Effector memory CD4-positive, alpha-beta T cell (primary cell): ENCODE measurements at regions not wholly inside any gene's neighbourhood (a gene's known extent, or its start where the extent isn't known, plus 50 kb on each side); places are given as distances from the start of the nearest gene placed in this dataset.

Source experiments
- DNase-seq, 3 donors: peaks; one replicate each; pipeline ENCODE4 v3.0.0-alpha.2; 2020
- H3K27ac ChIP-seq: 2 replicates; pipeline ENCODE4 v1.7.0; 2013; ENCODE audit warnings: mild to moderate bottlenecking, low read length, moderate library complexity; ENCODE audit not compliant: insufficient read depth, poor library complexity, severe bottlenecking
- H3K27me3 ChIP-seq: replicated peaks from 2 replicates; pipeline ENCODE4 v1.7.0; 2013; ENCODE audit warnings: mild to moderate bottlenecking, low read length; ENCODE audit not compliant: insufficient read depth, control insufficient read depth, poor library complexity, severe bottlenecking
- H3K36me3 ChIP-seq: 2 replicates; pipeline ENCODE4 v1.7.0; 2013; ENCODE audit warnings: mild to moderate bottlenecking, low read length, moderate library complexity; ENCODE audit not compliant: control insufficient read depth, insufficient read depth
- H3K4me1 ChIP-seq: 2 replicates; pipeline ENCODE4 v1.7.0; 2013; ENCODE audit warnings: low read length, mild to moderate bottlenecking; ENCODE audit not compliant: control insufficient read depth, insufficient read depth, poor library complexity, severe bottlenecking
- H3K4me3 ChIP-seq: 2 replicates; pipeline ENCODE4 v1.7.0; 2013; ENCODE audit warnings: low read length, low read depth, mild to moderate bottlenecking; ENCODE audit not compliant: insufficient read depth, poor library complexity, severe bottlenecking
- H3K9me3 ChIP-seq: 2 replicates; pipeline ENCODE4 v1.7.0; 2013; ENCODE audit warnings: mild to moderate bottlenecking, low read length, moderate library complexity; ENCODE audit not compliant: control insufficient read depth

GRCh38 chr4:152221816-152222516 is 313.9 kb downstream of the FBXW7 start:
- H3K27ac ChIP-seq = no peak overlapping the region
- H3K9me3 ChIP-seq = no peaks in the 10 kb centered on the region
- no peaks in the 10 kb centered on the region for H3K27me3 ChIP-seq
- no peaks in the 10 kb centered on the region for H3K36me3 ChIP-seq
- no peak overlapping the region for H3K4me3 ChIP-seq
- H3K4me1 ChIP-seq = no peaks in the 10 kb centered on the region
- DNase-seq = no peak

GRCh38 chr4:152220201-152220666 is 315.7 kb downstream of the FBXW7 start:
- H3K4me3 ChIP-seq = no peak overlapping the region
- no peak for DNase-seq
- no peak overlapping the region for H3K27ac ChIP-seq
- H3K27me3 ChIP-seq = no peaks in the 10 kb centered on the region
- no peaks in the 10 kb centered on the region for H3K9me3 ChIP-seq
- H3K4me1 ChIP-seq = no peaks in the 10 kb centered on the region
- no peaks in the 10 kb centered on the region for H3K36me3 ChIP-seq

DNA sequence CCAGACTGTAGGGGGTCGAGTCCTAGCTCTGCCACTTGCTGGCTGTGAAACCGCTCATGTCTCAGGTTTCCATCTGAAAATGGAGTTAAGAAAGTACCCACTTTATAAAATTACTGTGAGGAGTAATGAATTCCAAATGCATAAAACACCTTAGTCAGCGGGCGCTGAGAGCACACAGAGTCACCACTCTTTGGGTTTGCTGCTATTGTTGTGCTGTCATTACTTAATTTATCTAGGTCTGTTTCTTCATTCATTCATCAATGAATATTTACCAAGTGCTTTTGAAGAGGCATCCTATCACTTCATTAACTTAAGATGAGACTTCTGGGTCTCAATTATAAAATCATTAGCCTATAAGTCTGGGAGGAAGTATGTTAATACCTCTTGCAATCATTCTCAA is 317.3 kb downstream of the FBXW7 start:
- Histone ChIP-seq H3K27ac (no peak overlapping the region), H3K9me3 (no peaks in the 10 kb centered on the region), H3K4me3 (no peak overlapping the region), H3K27me3 (no peaks in the 10 kb centered on the region), H3K36me3 (no peaks in the 10 kb centered on the region), H3K4me1 (no peaks in the 10 kb centered on the region)
- no peak for DNase-seq

DNA sequence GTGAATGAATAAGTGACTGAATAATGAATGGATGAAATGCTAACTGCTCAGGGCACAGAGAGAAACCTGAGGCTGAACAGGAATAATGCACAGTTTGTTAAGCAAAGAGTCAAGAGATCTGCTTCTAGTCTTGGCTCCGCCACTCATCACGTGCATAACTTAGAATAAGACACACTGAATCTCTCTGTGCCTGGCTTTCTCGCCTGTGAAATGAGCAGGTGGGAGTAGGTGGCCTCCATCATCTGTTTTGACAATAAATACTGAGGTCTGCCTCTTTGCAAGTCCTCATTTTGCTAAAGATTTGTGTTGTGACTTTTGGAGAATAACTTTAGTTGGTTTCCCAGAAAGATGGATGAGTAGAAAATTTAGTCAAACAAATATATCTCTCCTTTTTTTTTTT is 318.0 kb downstream of the FBXW7 start:
- no peaks in the 10 kb centered on the region for H3K4me1 ChIP-seq
- H3K9me3 ChIP-seq = no peaks in the 10 kb centered on the region

DNA sequence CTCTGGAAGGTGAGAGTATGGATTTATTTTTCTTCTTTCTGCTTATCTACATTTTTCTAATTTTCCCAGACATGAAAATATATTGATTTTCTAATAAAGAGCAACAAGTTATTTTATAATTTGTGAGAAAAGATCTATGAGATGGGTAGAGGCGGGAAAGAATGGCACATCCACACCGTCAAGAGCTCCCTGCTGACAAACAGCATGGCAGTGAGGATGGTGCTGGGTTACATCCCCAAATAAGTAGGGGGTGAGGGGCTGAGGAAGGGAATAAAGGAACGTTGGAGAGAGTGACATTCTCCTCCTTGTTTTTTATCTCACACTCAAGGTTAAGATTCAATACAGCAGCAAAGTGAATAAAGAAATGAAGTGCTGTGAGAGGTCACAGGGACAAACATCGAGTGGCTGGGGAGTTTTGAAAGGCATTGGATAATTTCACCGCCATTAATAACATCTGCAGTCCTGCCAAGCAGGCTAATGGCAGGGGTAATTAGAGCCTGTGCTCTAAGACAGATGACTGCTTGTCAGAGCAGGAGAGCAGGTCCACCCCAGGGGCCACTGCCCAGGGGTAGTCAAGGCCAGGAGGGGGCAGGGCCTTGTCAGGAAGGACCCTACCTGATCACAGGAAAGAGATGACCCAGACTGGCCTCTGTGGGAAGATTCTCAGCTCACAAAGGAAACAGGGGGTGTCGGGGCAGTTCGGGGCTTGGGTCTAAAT is 323.8 kb downstream of the FBXW7 start:
- no peak for DNase-seq
- no peak overlapping the region for H3K4me3 ChIP-seq
- no peak overlapping the region for H3K27ac ChIP-seq
- no peaks in the 10 kb centered on the region for H3K27me3 ChIP-seq
- no peaks in the 10 kb centered on the region for H3K36me3 ChIP-seq
- H3K9me3 ChIP-seq = no peaks in the 10 kb centered on the region
- H3K4me1 ChIP-seq = no peaks in the 10 kb centered on the region

More for the DNA sequence above, 318.0 kb downstream of the FBXW7 start:
- no peak for DNase-seq
- Histone ChIP-seq H3K4me3 (no peak overlapping the region), H3K27me3 (no peaks in the 10 kb centered on the region), H3K27ac (no peak overlapping the region), H3K36me3 (no peaks in the 10 kb centered on the region)

DNA sequence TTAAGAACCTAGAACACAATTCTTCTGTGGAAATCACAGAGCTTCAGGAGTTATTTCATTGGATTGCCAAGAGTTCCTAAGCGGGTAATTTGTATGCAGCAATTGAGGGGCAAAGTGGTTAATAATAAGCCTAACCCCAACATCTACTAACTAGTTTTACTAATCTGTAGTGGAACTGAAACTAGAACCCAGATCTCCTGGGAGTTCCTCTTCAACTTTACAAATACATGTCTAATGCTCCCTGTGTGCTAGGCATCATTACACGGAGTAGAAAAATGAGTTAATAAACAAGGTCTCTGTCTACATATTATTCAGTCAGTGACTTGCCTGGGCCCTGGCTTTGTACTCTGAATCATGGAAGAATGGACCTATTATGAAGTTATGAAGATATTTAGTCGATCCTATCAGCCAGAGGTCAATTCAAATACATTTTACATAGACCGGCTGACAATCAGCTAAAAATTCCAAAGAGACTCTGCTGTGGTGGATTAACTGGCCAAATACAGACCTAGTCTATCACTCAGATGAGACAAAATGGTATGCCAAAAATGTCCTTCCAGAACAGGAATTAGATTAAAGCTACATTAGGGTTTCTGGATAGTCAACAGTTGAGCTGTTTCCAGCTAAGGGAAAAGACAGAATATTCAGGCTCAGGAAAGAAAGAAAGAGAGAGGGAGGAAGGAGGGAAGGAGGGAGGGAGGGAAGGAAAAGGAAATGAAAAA is 326.0 kb downstream of the FBXW7 start:
- DNase-seq = no peak
- Histone ChIP-seq H3K27me3 (no peaks in the 10 kb centered on the region), H3K27ac (no peak overlapping the region), H3K36me3 (no peaks in the 10 kb centered on the region), H3K4me1 (no peaks in the 10 kb centered on the region), H3K9me3 (no peaks in the 10 kb centered on the region), H3K4me3 (no peak overlapping the region)

GRCh38 chr4:152207378-152207720 is 328.5 kb downstream of the FBXW7 start:
- Histone ChIP-seq H3K9me3 (no peaks in the 10 kb centered on the region), H3K27me3 (no peaks in the 10 kb centered on the region), H3K27ac (no peak overlapping the region), H3K4me3 (no peak overlapping the region), H3K4me1 (no peaks in the 10 kb centered on the region), H3K36me3 (no peaks in the 10 kb centered on the region)
- no peak for DNase-seq

DNA sequence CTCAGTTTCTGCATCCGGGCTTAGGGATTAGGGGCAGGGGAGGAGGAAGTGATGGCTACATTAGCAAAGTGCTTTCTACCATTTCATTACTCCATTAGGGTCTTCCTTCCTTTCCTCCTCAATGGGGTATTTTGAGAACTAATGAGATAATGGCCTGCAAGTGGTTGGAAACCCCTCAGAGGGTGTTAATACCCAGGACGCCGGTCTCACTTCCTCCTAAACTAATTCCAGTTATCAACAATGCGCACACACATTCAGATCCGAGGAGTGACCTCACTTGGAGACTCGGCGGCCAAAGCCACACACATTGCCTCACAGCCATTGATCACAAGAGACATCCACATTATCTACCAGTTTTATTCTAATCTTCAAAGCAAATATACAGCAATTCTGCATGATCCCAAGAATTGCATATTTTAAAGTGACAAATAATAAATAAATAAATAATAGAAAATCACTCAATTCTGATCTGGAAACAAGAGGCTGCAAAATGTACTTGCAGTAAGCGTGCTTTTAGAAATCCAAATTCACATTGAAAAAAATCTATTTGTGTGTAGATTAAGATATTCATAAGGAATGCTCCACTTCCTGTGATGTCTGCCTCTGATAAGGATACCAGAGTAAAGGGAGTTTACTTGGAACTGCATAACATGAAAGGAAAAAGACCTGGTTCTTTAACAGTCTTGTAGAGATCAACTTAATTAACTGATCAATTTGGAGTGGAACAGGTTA is 329.1 kb downstream of the FBXW7 start:
- no peaks in the 10 kb centered on the region for H3K36me3 ChIP-seq
- no peaks in the 10 kb centered on the region for H3K9me3 ChIP-seq
- no peak overlapping the region for H3K27ac ChIP-seq
- no peaks in the 10 kb centered on the region for H3K4me1 ChIP-seq
- no peak for DNase-seq
- no peak overlapping the region for H3K4me3 ChIP-seq
- no peaks in the 10 kb centered on the region for H3K27me3 ChIP-seq

DNA sequence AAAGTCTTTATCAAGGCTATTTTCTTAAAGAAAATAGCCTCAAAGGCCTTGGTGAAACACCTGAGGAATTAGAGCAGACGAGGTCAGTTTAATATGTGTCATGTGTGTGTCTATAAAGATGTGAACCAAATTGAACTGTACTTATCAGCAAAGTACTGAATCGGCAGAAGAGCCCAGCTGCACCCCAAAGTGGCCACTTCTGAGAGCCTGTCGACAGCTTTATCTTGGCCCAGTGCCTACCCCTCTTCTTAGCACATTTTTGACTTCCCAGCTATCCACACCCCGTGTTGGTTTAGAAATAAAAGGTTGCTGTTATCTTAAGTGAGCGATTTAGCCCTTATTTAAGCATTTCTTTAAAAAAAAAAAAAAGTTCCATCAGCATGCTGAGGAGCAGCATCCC is 329.7 kb downstream of the FBXW7 start:
- no peaks in the 10 kb centered on the region for H3K9me3 ChIP-seq
- H3K27ac ChIP-seq = no peak overlapping the region
- no peaks in the 10 kb centered on the region for H3K27me3 ChIP-seq
- H3K36me3 ChIP-seq = no peaks in the 10 kb centered on the region
- H3K4me1 ChIP-seq = no peaks in the 10 kb centered on the region
- no peak for DNase-seq
- H3K4me3 ChIP-seq = no peak overlapping the region
